Psoas muscle (tissue), 7 donors: ENCODE measurements at regions not wholly inside any gene's neighbourhood (a gene's known extent, or its start where the extent isn't known, plus 50 kb on each side); places are given as distances from the start of the nearest gene placed in this dataset.

Experiments
- ATAC-seq, 4 donors: fragments of 200-7000 bp; cut with Tn5 transposase; one replicate each; pipeline ENCODE4 v1.9.1; 2020; ENCODE audit warnings: moderate library complexity in 3 of 4, mild to moderate bottlenecking in 2 of 4
- DNase-seq, 2 donors: peaks; one replicate each; pipeline ENCODE4 v3.0.0-alpha.2; 2020
- H3K27ac ChIP-seq: fragments of 200-600 bp; one replicate; pipeline ENCODE4 v1.8.0; 2022
- H3K27me3 ChIP-seq, 3 donors: fragments of 200-600 bp in 1 of 3; one replicate each; pipeline versions ENCODE4 v1.6.1 to v1.8.0; 2013 to 2022; ENCODE audit warnings: low read length in 2 of 3, mild to moderate bottlenecking in 2 of 3, moderate library complexity in 1 of 3; ENCODE audit not compliant: insufficient read depth in 3 of 3
- H3K36me3 ChIP-seq, 2 donors: fragments of 200-600 bp in 1 of 2; one replicate each; pipeline versions ENCODE4 v1.6.1 to v1.8.0; 2013 to 2022; ENCODE audit warnings: low read depth in 1 of 2, mild to moderate bottlenecking in 1 of 2, moderate library complexity in 1 of 2; ENCODE audit not compliant: insufficient read depth in 1 of 2
- H3K4me1 ChIP-seq: fragments of 200-600 bp; one replicate; pipeline ENCODE4 v1.8.0; 2022
- H3K4me3 ChIP-seq: fragments of 200-600 bp; one replicate; pipeline ENCODE4 v1.8.0; 2022; ENCODE audit warnings: mild to moderate bottlenecking
- H3K9me3 ChIP-seq: fragments of 200-600 bp; one replicate; pipeline ENCODE4 v1.8.0; 2022
- WGBS, 3 donors: extraction: QIAGEN DNeasy Blood & Tissue Kit; methylation state at CpG; one replicate each; pipeline versions ENCODE4 v1.1.6 to v1.1.7; 2013; 5-methylcytosine and 5-hydroxymethylcytosine counted together
- intact Hi-C, 2 donors: fragments of 100-400 bp; cut with DNase I; formaldehyde crosslinking; loops; one replicate each; pipeline versions ENCODE4 v1.11.0 to v1.14.2; 2022
- TF ChIP-seq, protein P1 (sequence below): fragments of 200-600 bp; IDR thresholded peaks from one replicate; pipeline ENCODE4 v1.8.0; 2022; ENCODE audit warnings: antibody characterized with exemption
- donor health status: healthy with polysubstance abuse.
- donor health status: DM: no; HTN: no; CAD: no; lungs with moderate emphysema.
- donor health status: Bipolar disorder and iron deficiency.
- donor health status: healthy.
- donor health status: DM: yes; HTN: yes; CAD: no.
- donor health status: DM: no; HTN: no; CAD: no.
- donor health status: DM: yes; HTN: yes; CAD: no.

GRCh38 chr10:23556727-23557440 lies 118.0 kb downstream of the OTUD1 start:
- Histone ChIP-seq H3K4me1 (no peaks in the 10 kb centered on the region), H3K36me3 (no peaks in the 10 kb centered on the region), H3K27me3 (no peaks in the 10 kb centered on the region), H3K27ac (no peak overlapping the region), H3K4me3 (no peak overlapping the region), H3K9me3 (peaks cover 9% of the 10 kb centered on the region)
- ATAC-seq: no peak
- 73 to 79% (median 78%) methylated on average over 5 of the region's 5 CpGs for WGBS, 3 donors
- DNase-seq: no peak
- intact Hi-C loops: no loop called here
- TF ChIP-seq, protein P1, sequence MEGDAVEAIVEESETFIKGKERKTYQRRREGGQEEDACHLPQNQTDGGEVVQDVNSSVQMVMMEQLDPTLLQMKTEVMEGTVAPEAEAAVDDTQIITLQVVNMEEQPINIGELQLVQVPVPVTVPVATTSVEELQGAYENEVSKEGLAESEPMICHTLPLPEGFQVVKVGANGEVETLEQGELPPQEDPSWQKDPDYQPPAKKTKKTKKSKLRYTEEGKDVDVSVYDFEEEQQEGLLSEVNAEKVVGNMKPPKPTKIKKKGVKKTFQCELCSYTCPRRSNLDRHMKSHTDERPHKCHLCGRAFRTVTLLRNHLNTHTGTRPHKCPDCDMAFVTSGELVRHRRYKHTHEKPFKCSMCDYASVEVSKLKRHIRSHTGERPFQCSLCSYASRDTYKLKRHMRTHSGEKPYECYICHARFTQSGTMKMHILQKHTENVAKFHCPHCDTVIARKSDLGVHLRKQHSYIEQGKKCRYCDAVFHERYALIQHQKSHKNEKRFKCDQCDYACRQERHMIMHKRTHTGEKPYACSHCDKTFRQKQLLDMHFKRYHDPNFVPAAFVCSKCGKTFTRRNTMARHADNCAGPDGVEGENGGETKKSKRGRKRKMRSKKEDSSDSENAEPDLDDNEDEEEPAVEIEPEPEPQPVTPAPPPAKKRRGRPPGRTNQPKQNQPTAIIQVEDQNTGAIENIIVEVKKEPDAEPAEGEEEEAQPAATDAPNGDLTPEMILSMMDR: no peak

- H3K4me3 ChIP-seq: no peak overlapping the region
- TF ChIP-seq, protein P1: no peak
- WGBS, 3 donors: 71 to 89% (median 76%) methylated on average over 4 of the region's 4 CpGs
- no peaks in the 10 kb centered on the region for H3K27me3 ChIP-seq
- no peak overlapping the region for H3K27ac ChIP-seq
- no peak for ATAC-seq
- no peak for DNase-seq
- intact Hi-C loops: no loop called here
- no peaks in the 10 kb centered on the region for H3K4me1 ChIP-seq
- no peaks in the 10 kb centered on the region for H3K36me3 ChIP-seq
- H3K9me3 ChIP-seq: peaks cover 11% of the 10 kb centered on the region
These were observed 118.9 kb downstream of the OTUD1 start for GRCh38 chr10:23557777-23558176.

GRCh38 chr10:23558361-23558799 lies 119.5 kb downstream of the OTUD1 start:
- DNase-seq: no peak
- intact Hi-C loops: no loop called here
- Histone ChIP-seq H3K27ac (no peak overlapping the region), H3K4me1 (no peaks in the 10 kb centered on the region), H3K27me3 (no peaks in the 10 kb centered on the region), H3K4me3 (no peak overlapping the region), H3K36me3 (no peaks in the 10 kb centered on the region), H3K9me3 (peaks cover 11% of the 10 kb centered on the region)
- no peak for ATAC-seq
- TF ChIP-seq, protein P1: no peak
- WGBS, 3 donors: 71 to 76% (median 73%) methylated on average over 6 of the region's 6 CpGs

- no peak for DNase-seq
- WGBS, 3 donors: 44 to 52% (median 49%) methylated on average over 3 of the region's 3 CpGs
These were observed 130.1 kb downstream of the OTUD1 start for GRCh38 chr10:23568996-23569395.

More at GRCh38 chr10:23568996-23569395, 130.1 kb downstream of the OTUD1 start:
- H3K27ac ChIP-seq: no peak overlapping the region
- no peaks in the 10 kb centered on the region for H3K27me3 ChIP-seq
- no peak overlapping the region for H3K4me3 ChIP-seq
- H3K36me3 ChIP-seq: no peaks in the 10 kb centered on the region
- H3K9me3 ChIP-seq: peaks cover 20% of the 10 kb centered on the region
- intact Hi-C loops: no loop called here
- H3K4me1 ChIP-seq: no peaks in the 10 kb centered on the region
- ATAC-seq: no peak
- TF ChIP-seq, protein P1: no peak
